ENCODE measurements at regions not wholly inside any gene's neighbourhood (a gene's known extent, or its start where the extent isn't known, plus 50 kb on each side); places are given as distances from the start of the nearest gene placed in this dataset.
"Not testable (repeated sequence)": the region's sequence is repeated elsewhere in the genome, so short reads cannot be mapped to it uniquely, and the experiment has no call there.

DNA sequence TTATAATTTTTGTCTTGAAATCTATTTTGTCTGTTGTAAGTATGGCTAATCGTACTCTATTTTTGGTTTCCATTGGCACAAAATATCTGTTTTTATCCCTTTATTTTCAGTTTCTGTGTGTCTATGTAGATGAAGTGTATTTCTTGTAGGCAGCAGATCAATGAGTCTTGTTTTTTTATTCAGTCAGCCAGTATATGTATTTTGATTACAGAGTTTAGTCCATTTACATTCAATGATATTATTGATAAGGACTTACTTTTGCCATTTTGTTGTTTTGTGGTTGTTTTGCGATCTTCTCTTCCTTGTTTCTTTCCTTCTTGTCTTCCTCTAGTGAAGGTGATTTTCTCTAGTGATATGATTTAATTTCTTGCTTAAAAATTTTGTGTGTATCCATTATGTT lies 336.3 kb upstream of the SPRY2 start:
- FAIRE-seq, result no peak
- Histone ChIP-seq H3K27ac (no peak overlapping the region), H3K4me2 (no peak overlapping the region), H3K9me3 (no peaks in the 10 kb centered on the region), H3K4me1 (no peaks in the 10 kb centered on the region), H3K4me3 (no peak overlapping the region)
- ATAC-seq, result no peak
- 5% methylated on average over 2 of the region's 2 CpGs for WGBS (ENCODE audit: missing lambda C conversion rate)
- DNase-seq (ENCODE audit: low read depth in 1 of 2, low spot score in 1 of 2), result no peak
- ChIA-PET CTCF (no interaction called here), POLR2A (no interaction called here)
- TF ChIP-seq GATA3 (IDR thresholded peaks at IDR 0.05; ENCODE audit: borderline replicate concordance) (no peak), POLR2AphosphoS2 (conservative IDR thresholded peaks at IDR 0.05; ENCODE audit: low read length) (no peak), NPAS2 (CRISPR knock-in tag; IDR thresholded peaks at IDR 0.05; ENCODE audit: borderline replicate concordance) (no peak), CBX2 (IDR thresholded peaks at IDR 0.05; ENCODE audit: borderline replicate concordance, low read depth) (no peak), HOXB13 (CRISPR knock-in tag; IDR thresholded peaks at IDR 0.05; ENCODE audit: low read depth) (no peak), JUNB (IDR thresholded peaks at IDR 0.05) (no peak), HOXB5 (CRISPR knock-in tag; IDR thresholded peaks at IDR 0.05) (no peak), USF2 (IDR thresholded peaks at IDR 0.05) (no peak), KDM1A (IDR thresholded peaks at IDR 0.05; ENCODE audit: low read depth) (no peak), CEBPB (IDR thresholded peaks at IDR 0.05) (no peak), NR3C1 (IDR thresholded peaks at IDR 0.05) (no peak), CHD4 (IDR thresholded peaks at IDR 0.05; ENCODE audit: borderline replicate concordance) (no peak)
- TF ChIP-seq, protein P1, sequence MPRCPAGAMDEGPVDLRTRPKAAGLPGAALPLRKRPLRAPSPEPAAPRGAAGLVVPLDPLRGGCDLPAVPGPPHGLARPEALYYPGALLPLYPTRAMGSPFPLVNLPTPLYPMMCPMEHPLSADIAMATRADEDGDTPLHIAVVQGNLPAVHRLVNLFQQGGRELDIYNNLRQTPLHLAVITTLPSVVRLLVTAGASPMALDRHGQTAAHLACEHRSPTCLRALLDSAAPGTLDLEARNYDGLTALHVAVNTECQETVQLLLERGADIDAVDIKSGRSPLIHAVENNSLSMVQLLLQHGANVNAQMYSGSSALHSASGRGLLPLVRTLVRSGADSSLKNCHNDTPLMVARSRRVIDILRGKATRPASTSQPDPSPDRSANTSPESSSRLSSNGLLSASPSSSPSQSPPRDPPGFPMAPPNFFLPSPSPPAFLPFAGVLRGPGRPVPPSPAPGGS (IDR thresholded peaks at IDR 0.05), result no peak
- TF ChIP-seq, protein P2, sequence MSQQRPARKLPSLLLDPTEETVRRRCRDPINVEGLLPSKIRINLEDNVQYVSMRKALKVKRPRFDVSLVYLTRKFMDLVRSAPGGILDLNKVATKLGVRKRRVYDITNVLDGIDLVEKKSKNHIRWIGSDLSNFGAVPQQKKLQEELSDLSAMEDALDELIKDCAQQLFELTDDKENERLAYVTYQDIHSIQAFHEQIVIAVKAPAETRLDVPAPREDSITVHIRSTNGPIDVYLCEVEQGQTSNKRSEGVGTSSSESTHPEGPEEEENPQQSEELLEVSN (IDR thresholded peaks at IDR 0.05; ENCODE audit: borderline replicate concordance, low read depth), result no peak

- not testable (repeated sequence) for FAIRE-seq
Observed at GRCh38 chr13:80675442-80675841, 334.5 kb upstream of the SPRY2 start.

DNA sequence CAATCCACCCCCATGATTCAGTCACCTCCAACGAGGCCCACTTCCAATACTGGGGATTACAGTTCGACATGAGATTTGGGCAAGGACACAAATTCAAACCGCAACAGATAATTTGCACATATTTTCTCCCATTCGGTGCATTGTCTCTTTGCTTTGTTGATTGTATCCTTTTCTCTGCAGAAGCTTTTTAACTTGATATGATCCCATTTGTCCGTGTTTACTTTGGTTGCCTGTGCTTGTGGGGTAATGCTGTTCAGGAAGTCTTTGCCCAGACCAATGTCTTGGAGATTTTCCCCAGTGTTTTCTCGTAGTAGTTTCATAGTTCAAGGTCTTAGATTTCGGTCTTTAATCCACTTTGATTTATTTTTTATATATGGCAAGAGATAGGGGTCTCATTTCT lies 330.8 kb upstream of the SPRY2 start:
- no peak for DNase-seq (ENCODE audit: low read depth in 1 of 2, low spot score in 1 of 2)
- FAIRE-seq, result no peak
- ChIA-PET CTCF (no interaction called here), POLR2A (no interaction called here)
- Histone ChIP-seq H3K4me1 (no peaks in the 10 kb centered on the region), H3K4me3 (no peak overlapping the region), H3K27ac (no peak overlapping the region), H3K9me3 (no peaks in the 10 kb centered on the region), H3K4me2 (no peak overlapping the region)
- no peak for ATAC-seq
- WGBS (ENCODE audit: missing lambda C conversion rate), result 18% methylated on average over 7 of the region's 7 CpGs
- TF ChIP-seq, protein P2 (IDR thresholded peaks at IDR 0.05; ENCODE audit: borderline replicate concordance, low read depth), result no peak
- no peak for TF ChIP-seq ZFP36 (IDR thresholded peaks at IDR 0.05; ENCODE audit: borderline replicate concordance, partially characterized antibody)
- TF ChIP-seq SREBF2 (IDR thresholded peaks at IDR 0.05), result no peak
- no peak for TF ChIP-seq PHF8 (IDR thresholded peaks at IDR 0.05; ENCODE audit: borderline replicate concordance, low read depth)
- no peak for TF ChIP-seq CBX8 (IDR thresholded peaks at IDR 0.05)
- no peak for TF ChIP-seq EHF (CRISPR knock-in tag; IDR thresholded peaks at IDR 0.05)
- no peak for TF ChIP-seq TFCP2L1 (CRISPR knock-in tag; IDR thresholded peaks at IDR 0.05)
- no peak for TF ChIP-seq FOSL2 (IDR thresholded peaks at IDR 0.05)
- TF ChIP-seq FOSL2 (CRISPR knock-in tag; IDR thresholded peaks at IDR 0.05), result no peak
- TF ChIP-seq HOXA7 (CRISPR knock-in tag; IDR thresholded peaks at IDR 0.05), result no peak
- no peak for TF ChIP-seq ZSCAN20 (CRISPR knock-in tag; IDR thresholded peaks at IDR 0.05)
- TF ChIP-seq RCOR1 (IDR thresholded peaks at IDR 0.05; ENCODE audit: low read depth, low read length), result no peak
- no peak for TF ChIP-seq EP300 (IDR thresholded peaks at IDR 0.05)
- no peak for TF ChIP-seq HDAC2 (IDR thresholded peaks at IDR 0.05)
- TF ChIP-seq, protein P3, sequence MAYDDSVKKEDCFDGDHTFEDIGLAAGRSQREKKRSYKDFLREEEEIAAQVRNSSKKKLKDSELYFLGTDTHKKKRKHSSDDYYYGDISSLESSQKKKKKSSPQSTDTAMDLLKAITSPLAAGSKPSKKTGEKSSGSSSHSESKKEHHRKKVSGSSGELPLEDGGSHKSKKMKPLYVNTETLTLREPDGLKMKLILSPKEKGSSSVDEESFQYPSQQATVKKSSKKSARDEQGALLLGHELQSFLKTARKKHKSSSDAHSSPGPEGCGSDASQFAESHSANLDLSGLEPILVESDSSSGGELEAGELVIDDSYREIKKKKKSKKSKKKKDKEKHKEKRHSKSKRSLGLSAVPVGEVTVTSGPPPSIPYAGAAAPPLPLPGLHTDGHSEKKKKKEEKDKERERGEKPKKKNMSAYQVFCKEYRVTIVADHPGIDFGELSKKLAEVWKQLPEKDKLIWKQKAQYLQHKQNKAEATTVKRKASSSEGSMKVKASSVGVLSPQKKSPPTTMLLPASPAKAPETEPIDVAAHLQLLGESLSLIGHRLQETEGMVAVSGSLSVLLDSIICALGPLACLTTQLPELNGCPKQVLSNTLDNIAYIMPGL (CRISPR knock-in tag; IDR thresholded peaks at IDR 0.05; ENCODE audit: borderline replicate concordance), result no peak
- TF ChIP-seq ZC3H11A (IDR thresholded peaks at IDR 0.05), result no peak
- no peak for TF ChIP-seq FOXS1 (CRISPR knock-in tag; IDR thresholded peaks at IDR 0.05)
- no peak for TF ChIP-seq SMC3 (IDR thresholded peaks at IDR 0.05)
- no peak for TF ChIP-seq HOXB5 (CRISPR knock-in tag; IDR thresholded peaks at IDR 0.05)
- TF ChIP-seq HES2 (IDR thresholded peaks at IDR 0.05), result no peak

More at GRCh38 chr13:80675442-80675841, 334.5 kb upstream of the SPRY2 start:
- H3K9me3 ChIP-seq; ATAC-seq; POLR2A ChIA-PET; H3K4me2 ChIP-seq; H3K4me3 ChIP-seq; CTCF ChIA-PET; H3K27ac ChIP-seq; H3K4me1 ChIP-seq; DNase-seq (ENCODE audit: low read depth in 1 of 2, low spot score in 1 of 2): not testable (repeated sequence)
- 36% methylated on average over 1 of the region's 2 CpGs for WGBS (ENCODE audit: missing lambda C conversion rate)

Measured in A549 (cell line).